Muscle of back (tissue), 3 donors: ENCODE measurements at regions not wholly inside any gene's neighbourhood (a gene's known extent, or its start where the extent isn't known, plus 50 kb on each side); places are given as distances from the start of the nearest gene placed in this dataset.
"Not testable (repeated sequence)": the region's sequence is repeated elsewhere in the genome, so short reads cannot be mapped to it uniquely, and the experiment has no call there.

Experiments used
- DNase-seq, 3 donors: peaks; one replicate each; pipeline versions ENCODE4 v3.0.0 to v3.0.0-alpha.2; 2013

DNA sequence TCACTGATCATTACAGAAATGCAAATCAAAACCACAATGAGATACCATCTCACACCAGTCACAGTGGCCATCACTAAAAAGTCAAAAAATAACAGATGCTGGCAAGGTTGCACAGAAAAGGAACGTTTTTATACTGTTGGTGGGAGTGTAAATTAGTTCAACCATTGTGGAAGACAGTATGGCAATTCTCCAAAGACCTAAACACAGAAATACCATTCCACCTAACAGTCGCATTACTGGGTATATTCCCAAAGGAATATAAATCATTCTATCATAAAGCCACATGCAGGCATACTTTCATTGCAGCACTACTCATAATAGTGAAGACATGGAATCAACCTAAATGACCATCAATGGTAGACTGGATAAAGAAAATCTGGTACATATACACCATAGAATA, 83.2 kb upstream of the ARID5B start:
- DNase-seq, result not testable (repeated sequence)

DNA sequence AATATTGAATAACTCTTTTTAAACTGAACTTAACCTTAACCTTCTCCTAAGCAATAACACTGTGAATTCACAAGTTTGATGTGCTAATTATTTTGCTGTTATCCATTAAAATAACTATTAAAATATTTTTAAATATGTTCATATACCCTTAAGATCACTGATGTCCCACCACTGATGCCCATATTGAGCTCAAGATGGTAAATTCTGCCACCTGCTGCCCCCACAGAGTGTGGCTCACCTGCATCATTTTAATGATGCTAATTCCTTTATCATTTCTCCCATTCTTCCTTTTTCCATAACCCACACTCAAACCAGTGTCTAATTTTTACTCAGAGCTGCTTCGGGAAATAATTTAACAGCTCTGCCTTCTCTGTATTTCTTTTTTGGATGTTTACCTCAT, 82.3 kb upstream of the ARID5B start:
- DNase-seq, result no peak

DNA sequence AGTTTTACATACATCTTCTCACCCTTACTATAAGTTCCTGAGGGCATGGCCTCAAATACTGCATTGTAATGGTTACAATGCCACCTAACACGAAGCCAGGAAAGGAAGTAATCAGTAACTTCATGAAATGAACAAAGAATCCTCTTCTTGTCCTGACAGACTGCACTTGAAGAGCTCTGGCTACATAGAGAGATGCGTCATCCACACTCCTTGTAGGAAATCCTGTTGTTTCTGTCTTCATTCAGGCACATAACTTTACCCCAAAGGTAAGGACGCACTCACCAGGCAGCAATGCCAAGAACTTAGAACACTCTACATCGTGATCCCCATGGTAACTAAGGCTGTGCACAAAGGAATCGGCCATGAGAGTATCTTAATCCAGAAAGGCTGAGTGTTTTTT, 80.3 kb upstream of the ARID5B start:
- DNase-seq, result no peak

DNA sequence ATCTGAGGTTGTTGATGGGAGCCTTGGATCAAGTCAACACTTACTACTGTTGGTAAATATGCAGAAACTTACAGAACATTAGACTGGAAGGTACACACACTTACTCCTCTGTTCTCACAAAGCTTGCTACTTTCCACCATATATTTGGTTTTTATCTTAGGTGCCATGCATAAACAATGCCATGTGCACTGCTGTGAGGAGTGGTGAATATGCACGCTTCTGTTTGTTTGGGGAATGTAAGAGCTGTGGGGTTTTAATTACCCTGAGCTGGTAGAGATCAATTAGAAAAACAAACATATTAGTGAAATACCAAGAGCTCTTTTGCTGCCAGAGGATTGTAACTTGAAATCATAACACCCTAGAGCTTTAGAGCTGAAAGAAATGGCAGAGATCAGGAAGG, 79.8 kb upstream of the ARID5B start:
- DNase-seq, result no peak

DNA sequence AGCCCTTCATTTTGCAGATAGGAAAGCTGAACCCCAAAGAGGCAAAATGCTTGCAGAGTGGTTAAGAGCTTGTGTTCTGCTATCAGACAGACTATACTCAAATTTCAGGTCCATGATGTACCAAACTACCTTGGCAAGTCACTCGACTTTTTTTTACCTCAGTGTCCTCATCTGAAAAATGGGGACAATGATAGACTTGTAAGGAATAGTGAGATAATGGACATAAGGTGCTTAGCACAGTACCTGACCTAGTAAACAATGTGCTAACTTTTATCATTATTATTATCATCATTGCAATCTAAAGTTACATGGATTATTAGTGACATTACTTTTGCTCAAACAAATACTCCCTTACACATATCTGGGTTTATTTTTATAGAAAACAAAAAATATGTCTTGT, 79.4 kb upstream of the ARID5B start:
- DNase-seq, result no peak

DNA sequence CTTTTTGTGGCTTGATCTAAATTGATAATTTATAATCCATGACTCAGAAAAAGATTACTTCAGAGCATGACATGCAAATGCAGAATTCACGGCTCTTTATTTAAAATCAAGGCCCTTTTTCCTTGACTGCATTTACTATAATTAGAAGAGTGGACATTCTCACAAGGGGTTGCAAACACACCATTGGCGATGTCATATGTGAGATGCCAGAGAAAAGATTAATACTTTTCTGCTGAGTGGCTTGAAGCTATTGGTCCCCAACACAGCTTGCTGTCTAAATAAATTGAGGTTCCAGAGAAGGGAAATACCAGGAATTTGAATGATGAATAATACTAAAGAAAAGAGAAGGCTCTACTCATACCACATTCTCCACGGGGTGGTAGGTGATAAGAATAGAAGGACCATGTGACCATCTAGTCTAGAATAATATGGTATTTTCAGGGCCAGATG, 78.7 kb upstream of the ARID5B start:
- DNase-seq, result peak in 1 of 3 donors; percentile 52

DNA sequence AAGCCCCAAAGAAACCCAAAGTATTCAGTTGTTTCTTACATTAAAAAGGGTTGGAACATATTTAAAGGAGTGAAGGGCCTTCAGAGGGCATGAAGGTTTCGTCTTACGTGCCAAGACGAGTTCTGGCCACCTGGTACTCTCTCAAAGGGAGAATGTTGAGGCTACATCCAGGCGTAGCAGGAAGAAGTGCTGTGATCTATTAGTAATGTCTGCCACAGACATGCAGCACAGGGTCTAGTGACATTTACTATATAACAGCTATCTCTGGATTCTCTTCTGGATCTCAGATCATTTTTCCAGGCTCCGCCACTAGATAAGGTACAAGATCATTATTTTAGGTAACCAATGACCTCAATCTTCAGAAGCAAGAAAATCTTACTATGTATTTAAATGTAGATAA, 76.5 kb upstream of the ARID5B start:
- DNase-seq, result no peak

DNA sequence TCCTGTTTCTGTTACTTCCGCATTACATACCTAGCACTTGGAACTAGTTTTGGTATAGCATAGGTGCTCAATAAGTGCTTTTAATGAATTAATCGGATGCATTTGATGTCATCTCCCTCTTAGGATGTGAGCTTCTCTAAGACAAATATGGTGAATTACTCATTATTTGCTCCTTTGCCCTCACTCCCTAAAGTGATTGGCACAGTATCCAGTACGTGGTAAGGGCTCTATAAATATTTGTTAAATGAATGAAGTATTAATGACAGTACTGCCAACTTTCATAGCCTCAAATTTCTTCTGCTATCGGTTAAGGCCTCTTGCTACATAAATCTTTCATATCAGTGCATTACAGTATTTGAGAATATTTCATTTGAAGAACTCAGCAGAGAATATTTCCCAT, 75.9 kb upstream of the ARID5B start:
- no peak for DNase-seq

DNA sequence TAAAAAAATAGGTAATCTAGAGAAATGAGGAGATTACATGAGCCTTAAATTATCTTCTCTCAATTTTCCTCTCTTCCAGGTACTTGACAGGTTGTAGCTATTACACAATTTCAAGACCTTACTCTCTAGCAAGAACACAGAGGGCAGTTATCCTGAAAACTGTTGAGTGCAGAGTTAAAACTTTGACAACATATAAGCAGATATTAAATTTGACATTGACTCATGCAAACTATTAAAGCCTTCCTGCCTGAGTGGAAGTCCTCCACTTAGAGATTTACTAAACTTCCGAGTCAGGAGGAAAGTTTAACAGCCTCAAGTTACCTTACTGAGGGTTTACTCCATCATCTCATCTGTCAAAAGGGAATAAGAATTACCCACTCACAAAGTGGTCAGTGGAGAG, 73.5 kb upstream of the ARID5B start:
- no peak for DNase-seq

DNA sequence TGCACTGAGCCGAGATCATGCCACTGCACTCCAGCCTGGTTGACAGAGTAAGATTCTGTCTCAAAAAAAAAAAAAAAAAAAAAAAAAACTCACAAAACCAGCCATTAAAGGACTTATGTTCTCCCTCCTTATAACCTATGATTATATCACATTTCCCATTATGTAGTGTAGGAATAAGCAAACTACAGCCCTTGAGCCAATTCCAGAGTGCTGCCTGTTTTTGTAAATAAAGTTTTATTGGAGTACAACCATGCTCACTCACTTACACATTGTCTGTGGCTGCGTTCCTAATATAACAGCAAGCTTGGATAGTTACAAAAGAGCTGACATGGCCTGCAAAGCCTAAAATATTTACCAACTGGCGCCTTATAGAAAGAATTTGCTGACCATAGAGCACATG, 72.7 kb upstream of the ARID5B start:
- no peak for DNase-seq

DNA sequence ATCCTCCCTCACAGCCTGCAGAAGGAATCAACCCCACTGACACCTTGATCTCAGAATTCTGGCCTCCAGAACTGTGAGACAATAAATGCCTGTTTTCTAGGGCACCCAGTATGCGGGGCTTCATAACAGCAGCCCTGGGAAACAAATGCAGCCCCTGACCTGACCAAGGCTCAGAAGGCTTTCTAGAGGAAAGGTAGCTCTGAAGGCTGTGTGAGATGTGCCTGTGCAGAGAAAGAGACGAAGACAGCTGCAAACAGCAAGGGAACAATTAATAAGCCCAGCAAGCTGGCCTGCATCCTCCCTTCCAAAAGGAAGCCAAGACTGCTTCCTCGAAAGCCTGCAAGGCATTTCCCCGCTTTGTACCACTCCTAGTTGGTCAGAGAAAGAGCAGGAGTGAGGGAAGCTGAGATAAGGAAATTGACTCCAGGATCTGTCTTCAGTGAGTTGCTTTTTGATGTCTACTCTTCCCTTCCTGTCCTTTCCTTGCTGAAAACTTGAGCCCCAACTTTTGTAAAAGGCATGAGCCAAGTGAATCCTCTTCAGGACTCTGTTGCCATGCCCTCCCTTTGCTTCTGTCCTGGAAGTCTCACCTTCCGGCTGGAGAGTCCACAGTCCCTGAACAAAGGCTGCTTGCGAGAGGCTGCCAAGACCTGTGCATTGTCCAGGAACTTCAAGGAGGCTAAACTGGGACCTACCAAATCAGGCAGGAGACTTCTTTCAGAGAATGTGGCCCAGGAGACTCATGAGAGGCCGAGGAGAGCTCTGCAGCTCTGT, 71.2 kb upstream of the ARID5B start:
- peak in 1 of 3 donors; percentile 56 for DNase-seq

DNA sequence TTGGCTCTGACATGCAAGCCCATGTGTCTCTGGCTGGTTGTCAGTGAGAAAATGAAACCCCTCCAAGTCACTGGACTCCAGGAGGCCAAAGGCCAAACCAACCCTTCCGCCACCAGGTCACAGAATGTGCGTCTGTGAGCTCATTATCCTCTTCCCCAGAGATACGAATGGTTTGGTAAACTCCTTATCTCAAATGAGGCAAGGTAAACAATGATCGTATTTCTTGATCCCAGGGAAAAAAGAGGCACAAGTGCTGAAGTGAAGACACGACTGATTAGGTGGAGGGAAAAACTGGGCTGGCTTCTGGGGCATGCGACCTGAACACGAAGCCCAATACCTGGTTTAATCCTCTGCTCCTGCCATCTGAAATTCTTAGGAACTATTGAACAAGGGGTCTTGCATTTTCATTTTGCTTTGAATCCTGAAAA, 70.6 kb upstream of the ARID5B start:
- no peak for DNase-seq

DNA sequence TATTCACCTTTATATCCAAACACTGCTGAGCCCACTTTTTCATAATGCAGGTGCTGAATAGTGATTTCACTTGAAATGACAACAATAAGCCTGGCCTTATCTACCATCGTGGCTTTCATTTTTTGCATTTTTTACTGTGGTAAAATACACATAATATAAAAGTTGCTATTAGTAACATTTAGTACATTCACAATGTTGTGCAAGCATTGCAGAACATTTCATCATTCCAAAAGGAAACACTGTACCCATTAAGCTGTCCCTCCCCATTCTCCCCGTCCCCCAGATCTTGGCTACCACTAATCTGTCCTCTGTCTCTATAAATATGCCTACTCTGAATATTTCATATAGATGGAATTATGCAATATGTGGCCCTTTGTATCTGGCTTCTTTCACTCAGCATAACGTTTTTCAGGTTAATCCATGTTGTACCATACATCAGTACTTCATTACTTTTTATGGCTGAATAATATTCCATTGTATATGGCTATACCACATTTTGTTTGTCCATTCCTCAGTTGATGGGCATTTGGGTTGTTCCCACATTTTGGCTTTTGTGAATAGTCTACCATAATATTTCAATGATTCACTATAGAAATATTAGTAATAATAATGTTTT, 68.5 kb upstream of the ARID5B start:
- no peak for DNase-seq

DNA sequence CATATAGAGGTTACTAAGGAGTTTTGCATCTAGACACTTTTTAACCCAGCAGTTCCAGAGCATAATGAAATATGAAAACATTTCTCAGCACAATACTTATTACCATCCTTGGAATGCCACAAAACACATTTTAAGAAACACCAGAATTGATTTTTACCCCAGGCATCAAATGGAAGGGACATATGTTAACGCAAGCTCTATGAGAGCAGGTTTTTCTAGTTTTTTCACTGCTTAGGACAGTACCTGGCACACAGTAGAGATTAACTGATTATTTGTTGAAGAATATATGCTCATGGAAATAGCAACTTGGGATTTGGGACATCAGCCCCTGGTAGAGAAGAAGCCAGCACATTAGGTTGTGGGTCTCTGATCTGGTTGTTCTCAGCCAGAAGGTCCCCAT, 67.0 kb upstream of the ARID5B start:
- no peak for DNase-seq

DNA sequence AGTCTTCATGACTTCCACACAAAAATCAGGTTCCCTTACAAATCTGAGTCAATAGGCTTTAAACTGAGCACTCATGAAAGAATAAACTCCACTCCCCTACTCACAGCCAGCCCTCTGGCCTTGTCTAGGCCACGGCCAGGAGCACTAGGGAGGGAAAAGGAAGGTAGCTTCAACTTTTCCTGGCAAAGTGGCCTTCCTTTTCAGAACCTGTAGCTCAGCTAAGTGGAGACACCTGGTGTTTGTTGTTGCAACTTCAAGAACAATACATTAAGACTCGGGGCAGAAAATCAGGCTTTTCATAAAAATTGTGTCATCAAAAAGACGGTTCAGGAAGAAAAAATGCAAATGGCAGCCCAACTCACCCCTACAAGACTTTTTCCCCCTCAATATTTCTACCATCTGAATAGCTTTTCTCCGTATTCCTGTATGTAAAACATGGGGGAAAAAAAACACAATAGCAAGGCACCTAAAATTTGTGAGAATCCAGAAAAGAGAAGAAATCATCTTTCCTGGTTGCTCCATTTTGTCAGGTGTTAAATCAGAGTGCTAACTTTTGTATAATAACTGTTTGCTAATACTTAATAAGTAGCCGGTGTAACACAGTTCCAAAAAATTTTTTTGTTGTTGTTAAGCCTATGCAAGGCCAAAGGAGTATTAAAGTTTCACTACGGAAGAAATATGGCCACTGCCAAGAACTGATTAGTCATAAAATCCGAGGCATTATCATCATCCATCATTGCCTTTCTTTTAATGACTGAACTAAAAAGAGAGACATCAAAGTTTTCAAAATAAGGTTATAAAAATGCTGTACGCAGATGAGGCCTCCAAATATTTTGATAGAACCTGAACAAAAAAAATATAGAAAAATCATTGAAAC, 66.2 kb upstream of the ARID5B start:
- DNase-seq, result peak; percentile 72 to 86 (median 83)

DNA sequence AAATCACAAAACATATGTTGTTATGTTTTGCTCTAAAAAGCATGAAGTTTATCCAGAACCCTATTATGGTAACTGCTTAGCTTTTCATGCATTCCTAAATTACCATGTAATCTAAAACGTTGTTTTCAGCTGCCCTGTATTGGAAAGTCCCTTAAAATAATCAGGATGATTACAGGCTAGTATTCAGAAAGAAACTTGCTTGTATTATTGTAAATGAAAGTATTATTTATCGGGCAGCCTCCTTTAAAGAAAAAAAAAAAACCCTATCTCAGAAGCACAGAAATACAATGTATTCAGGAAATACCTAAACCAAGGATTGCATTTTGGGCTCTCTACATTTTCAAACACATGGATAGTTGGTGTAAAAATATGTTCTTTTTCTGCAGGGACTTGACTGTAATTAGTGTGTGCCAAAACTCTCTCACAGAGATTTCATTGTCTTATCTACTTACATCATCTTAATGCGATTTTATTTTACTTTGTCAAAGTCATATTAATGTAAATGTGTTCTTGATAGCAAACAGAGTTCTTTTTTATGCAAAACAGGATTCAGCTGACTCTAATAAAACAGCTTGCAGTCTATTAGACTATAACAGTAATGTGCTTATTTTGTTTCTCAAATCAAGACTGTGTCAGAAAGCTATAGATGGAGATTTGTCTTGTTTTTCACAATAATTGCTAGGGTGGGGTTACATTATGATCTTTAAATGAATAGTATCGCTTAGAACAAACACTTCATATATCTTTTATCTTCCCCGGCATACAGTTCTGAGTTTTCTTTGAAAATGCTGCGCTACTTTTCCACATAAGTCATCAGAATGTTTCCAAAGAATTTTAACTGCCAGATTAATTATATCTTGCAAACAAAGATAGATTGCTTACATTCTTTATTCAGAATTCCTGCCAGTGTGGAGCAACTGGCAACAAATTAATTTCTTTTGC, 65.3 kb upstream of the ARID5B start:
- peak; percentile 40 to 75 (median 44) for DNase-seq

DNA sequence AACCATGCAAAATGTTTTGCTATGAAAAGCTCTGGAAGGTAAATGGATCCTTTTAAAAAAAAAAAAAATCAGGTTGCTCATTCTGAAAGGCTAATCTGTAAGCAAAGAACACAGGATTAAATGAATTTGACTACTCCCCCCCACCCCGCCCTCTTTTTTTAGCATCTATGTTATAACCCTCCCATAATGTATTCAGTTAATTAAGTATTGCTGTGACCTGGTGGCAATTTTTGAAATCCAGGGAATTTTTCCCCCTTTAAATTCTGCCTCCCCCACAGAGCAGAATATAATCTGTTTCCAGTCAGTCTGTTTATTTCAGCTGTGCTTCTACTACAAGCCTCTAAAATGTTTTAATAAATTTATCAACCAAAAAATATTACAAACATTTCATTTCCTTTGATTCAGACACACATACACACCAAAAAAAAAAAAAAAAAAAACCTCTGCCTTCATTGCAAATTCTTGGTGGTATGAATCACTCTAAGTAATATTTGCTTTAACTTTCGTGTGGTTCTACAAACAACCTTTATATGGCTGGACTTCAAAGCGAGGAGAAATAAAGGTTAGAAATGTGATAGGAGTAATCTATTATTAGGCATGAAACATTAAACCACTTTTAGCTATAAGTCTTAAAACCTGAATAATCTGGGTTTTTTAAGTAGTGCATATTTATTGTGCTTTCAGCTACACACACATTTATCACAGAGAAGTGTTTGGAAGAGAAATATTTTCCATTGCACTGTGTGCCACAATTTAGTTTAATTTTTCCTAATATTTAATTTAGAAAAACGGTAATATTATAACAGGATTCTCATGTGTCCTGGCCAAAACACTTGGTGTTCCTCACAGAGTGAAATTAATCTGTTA, 64.4 kb upstream of the ARID5B start:
- peak in 2 of 3 donors; percentile 41 to 57 for DNase-seq

DNA sequence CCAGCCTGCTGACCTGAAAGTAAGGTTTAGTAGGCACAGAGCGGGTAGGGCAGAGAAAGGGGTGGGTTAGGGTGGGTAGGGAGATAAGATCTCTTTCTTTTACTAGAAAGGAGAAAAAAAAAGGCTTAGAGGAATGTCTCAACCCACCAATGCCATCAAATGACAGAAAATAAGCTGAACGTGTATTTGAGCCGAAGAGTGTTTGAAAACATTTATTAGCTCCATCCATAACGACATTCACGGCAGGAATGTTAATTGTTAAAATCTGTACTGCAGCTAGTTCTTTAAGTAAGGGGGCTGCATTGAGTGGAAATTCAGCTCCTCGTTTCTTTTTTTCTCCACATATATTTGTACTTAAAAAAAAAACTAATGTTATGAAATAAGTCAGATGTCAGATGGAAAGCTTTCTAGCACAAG, 63.7 kb upstream of the ARID5B start:
- DNase-seq, result peak in 2 of 3 donors; percentile 41 to 65

DNA sequence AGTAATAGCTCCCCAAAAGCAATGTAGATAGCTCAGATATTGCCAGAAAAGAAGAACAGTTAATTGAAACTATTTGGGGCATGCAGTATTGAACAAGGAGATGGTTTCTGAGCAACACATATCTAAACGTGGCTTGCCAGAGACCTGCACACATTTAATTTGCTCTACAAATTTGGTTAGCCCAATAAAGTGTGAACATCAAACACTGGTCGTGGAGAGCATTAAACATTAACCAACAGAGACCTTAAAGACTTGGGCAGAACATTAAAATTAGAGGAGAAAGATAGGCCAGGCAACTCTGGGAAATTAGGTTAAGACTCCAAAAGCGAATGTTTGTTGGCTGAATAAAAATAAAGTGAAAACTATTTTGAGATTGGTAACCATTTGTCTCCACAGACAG, 61.6 kb upstream of the ARID5B start:
- DNase-seq, result no peak

DNA sequence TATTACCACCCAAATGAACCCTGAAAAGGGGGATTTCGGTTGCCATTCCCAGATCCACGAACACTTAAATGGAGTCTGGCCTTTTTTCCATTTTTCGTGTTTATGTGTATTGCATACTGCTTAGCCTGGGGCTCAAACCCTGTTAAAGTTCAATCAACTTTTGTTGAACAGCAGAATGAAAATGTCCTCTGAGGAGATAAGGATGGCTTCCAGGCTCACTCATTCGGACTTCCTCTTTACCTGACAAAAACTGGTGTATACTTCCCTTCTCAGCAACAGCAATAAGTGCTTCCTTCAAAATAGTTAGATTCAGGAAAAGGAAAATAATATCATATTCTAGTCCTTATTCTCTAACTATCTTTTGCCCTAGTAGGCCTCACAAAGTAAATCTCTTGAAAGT, 61.1 kb upstream of the ARID5B start:
- no peak for DNase-seq
